ENCODE measurements at regions not wholly inside any gene's neighbourhood (a gene's known extent, or its start where the extent isn't known, plus 50 kb on each side); places are given as distances from the start of the nearest gene placed in this dataset.

GRCh38 chr4:83885256-83886182, 349.6 kb downstream of the GPAT3 start:
- Mint-ChIP-seq H3K4me1 (ENCODE audit: low read depth) (no peaks in the 10 kb centered on the region), H3K36me3 (ENCODE audit: low read depth) (no peaks in the 10 kb centered on the region), H3K9me3 (no peaks in the 10 kb centered on the region), H3K27ac (no peak overlapping the region), H3K27me3 (no peaks in the 10 kb centered on the region), H3K4me3 (no peak overlapping the region)
- Histone ChIP-seq H3K4me3 (ENCODE audit: low read length) (no peak overlapping the region), H3K4me1 (ENCODE audit: insufficient read depth, low read length) (no peaks in the 10 kb centered on the region), H3K36me3 (ENCODE audit: insufficient read depth, low read length) (no peaks in the 10 kb centered on the region), H3K27ac (ENCODE audit: low read depth in 1 of 2, low read length in 2 of 2) (no peak overlapping the region), H3K9me3 (ENCODE audit: control insufficient read depth in 1 of 2, insufficient read depth in 1 of 2, low read length in 2 of 2) (no peaks in the 10 kb centered on the region), H3K27me3 (ENCODE audit: control insufficient read depth in 1 of 2, insufficient read depth in 2 of 2, low read length in 2 of 2) (no peaks in the 10 kb centered on the region)
- POLR2A ChIA-PET: no interaction called here
- intact Hi-C loops (cut with DNase I, micrococcal nuclease): no loop called here
- no peak for TF ChIP-seq CTCF (IDR thresholded peaks at IDR 0.05)
- ATAC-seq (ENCODE audit: poor library complexity) (no peak), DNase-seq (no peak)
- CTCF ChIA-PET: no interaction called here

- intact Hi-C loops (cut with DNase I, micrococcal nuclease): no loop called here
- Histone ChIP-seq H3K27me3 (ENCODE audit: control insufficient read depth in 1 of 2, insufficient read depth in 2 of 2, low read length in 2 of 2) (no peaks in the 10 kb centered on the region), H3K4me1 (ENCODE audit: insufficient read depth, low read length) (no peaks in the 10 kb centered on the region), H3K4me3 (ENCODE audit: low read length) (no peak overlapping the region), H3K27ac (ENCODE audit: low read depth in 1 of 2, low read length in 2 of 2) (no peak overlapping the region), H3K36me3 (ENCODE audit: insufficient read depth, low read length) (no peaks in the 10 kb centered on the region), H3K9me3 (ENCODE audit: control insufficient read depth in 1 of 2, insufficient read depth in 1 of 2, low read length in 2 of 2) (no peaks in the 10 kb centered on the region)
- ChIA-PET POLR2A (no interaction called here), CTCF (no interaction called here)
- no peak for ATAC-seq (ENCODE audit: poor library complexity)
- Mint-ChIP-seq H3K36me3 (ENCODE audit: low read depth) (no peaks in the 10 kb centered on the region), H3K9me3 (no peaks in the 10 kb centered on the region), H3K27me3 (peaks cover 15% of the 10 kb centered on the region), H3K4me1 (ENCODE audit: low read depth) (no peaks in the 10 kb centered on the region), H3K4me3 (no peak overlapping the region), H3K27ac (no peak overlapping the region)
- no peak for DNase-seq
- no peak for TF ChIP-seq CTCF (IDR thresholded peaks at IDR 0.05)
Measured at GRCh38 chr4:83876047-83876446, 340.1 kb downstream of the GPAT3 start.

- ChIA-PET POLR2A (no interaction called here), CTCF (no interaction called here)
- ATAC-seq (ENCODE audit: poor library complexity) (no peak), DNase-seq (no peak)
- Mint-ChIP-seq H3K4me1 (ENCODE audit: low read depth) (no peaks in the 10 kb centered on the region), H3K4me3 (no peak overlapping the region), H3K27me3 (peaks cover 15% of the 10 kb centered on the region), H3K9me3 (no peaks in the 10 kb centered on the region), H3K36me3 (ENCODE audit: low read depth) (no peaks in the 10 kb centered on the region), H3K27ac (no peak overlapping the region)
- no peaks in the 10 kb centered on the region for H3K9me3 ChIP-seq (ENCODE audit: control insufficient read depth in 1 of 2, insufficient read depth in 1 of 2, low read length in 2 of 2)
- H3K27ac ChIP-seq (ENCODE audit: low read depth in 1 of 2, low read length in 2 of 2): no peak overlapping the region
- H3K36me3 ChIP-seq (ENCODE audit: insufficient read depth, low read length): no peaks in the 10 kb centered on the region
- no peak overlapping the region for H3K4me3 ChIP-seq (ENCODE audit: low read length)
- no peaks in the 10 kb centered on the region for H3K4me1 ChIP-seq (ENCODE audit: insufficient read depth, low read length)
- intact Hi-C loops (cut with DNase I, micrococcal nuclease): no loop called here
- TF ChIP-seq CTCF (IDR thresholded peaks at IDR 0.05): no peak
- H3K27me3 ChIP-seq (ENCODE audit: control insufficient read depth in 1 of 2, insufficient read depth in 2 of 2, low read length in 2 of 2): no peaks in the 10 kb centered on the region
Measured at GRCh38 chr4:83875437-83875836, 339.5 kb downstream of the GPAT3 start.
